ENCODE measurements at regions not wholly inside any gene's neighbourhood (a gene's known extent, or its start where the extent isn't known, plus 50 kb on each side); places are given as distances from the start of the nearest gene placed in this dataset.

GRCh38 chr10:113458451-113458850 is 94.4 kb upstream of the HABP2 start:
- H3K4me1 ChIP-seq, result peaks cover 0 to 9% of the 10 kb centered on the region in 2 donors
- 96% methylated on average over 10 of the region's 10 CpGs for WGBS, 2 donors
- no peaks in the 10 kb centered on the region for H3K36me3 ChIP-seq
- H3K4me3 ChIP-seq (replicated peaks in 1 of 3), result no peak overlapping the region
- intact Hi-C loops (cut with DNase I), result no loop called here
- no peaks in the 10 kb centered on the region for H3K9me3 ChIP-seq
- no peak for TF ChIP-seq POLR2A (IDR thresholded peaks at IDR 0.05)
- no peak for TF ChIP-seq CTCF (IDR thresholded peaks at IDR 0.05)
- H3K27me3 ChIP-seq, result no peaks in the 10 kb centered on the region
- no peak overlapping the region for H3K27ac ChIP-seq
- DNase-seq, result no peak

GRCh38 chr10:113458944-113459343 is 93.9 kb upstream of the HABP2 start:
- no peaks in the 10 kb centered on the region for H3K36me3 ChIP-seq
- WGBS, 2 donors, result 78 to 82% methylated on average over 5 of the region's 5 CpGs
- no peak overlapping the region for H3K27ac ChIP-seq
- H3K27me3 ChIP-seq, result no peaks in the 10 kb centered on the region
- no peak for TF ChIP-seq CTCF (IDR thresholded peaks at IDR 0.05)
- H3K9me3 ChIP-seq, result no peaks in the 10 kb centered on the region
- H3K4me1 ChIP-seq, result peaks cover 0 to 14% of the 10 kb centered on the region in 2 donors
- intact Hi-C loops (cut with DNase I), result no loop called here
- DNase-seq, result no peak
- H3K4me3 ChIP-seq (replicated peaks in 1 of 3), result no peak overlapping the region

GRCh38 chr10:113459626-113460280 is 93.1 kb upstream of the HABP2 start:
- intact Hi-C loops (cut with DNase I), result no loop called here
- no peaks in the 10 kb centered on the region for H3K36me3 ChIP-seq
- H3K27me3 ChIP-seq, result no peaks in the 10 kb centered on the region
- no peak overlapping the region for H3K27ac ChIP-seq
- peaks cover 0 to 9% of the 10 kb centered on the region in 2 donors for H3K4me1 ChIP-seq
- no peak overlapping the region for H3K4me3 ChIP-seq (replicated peaks in 1 of 3)
- WGBS, 2 donors, result 87 to 92% methylated on average over 8 of the region's 8 CpGs
- no peak for TF ChIP-seq POLR2A (IDR thresholded peaks at IDR 0.05)
- TF ChIP-seq CTCF (IDR thresholded peaks at IDR 0.05), result no peak
- no peak for DNase-seq
- no peaks in the 10 kb centered on the region for H3K9me3 ChIP-seq

GRCh38 chr10:113463083-113463482 is 89.8 kb upstream of the HABP2 start:
- Histone ChIP-seq H3K27ac (no peak overlapping the region), H3K36me3 (no peaks in the 10 kb centered on the region), H3K27me3 (no peaks in the 10 kb centered on the region), H3K9me3 (no peaks in the 10 kb centered on the region), H3K4me1 (peaks cover 0 to 8% of the 10 kb centered on the region in 2 donors), H3K4me3 (replicated peaks in 1 of 3) (no peak overlapping the region)
- WGBS, 2 donors, result 63 to 79% methylated on average over 1 of the region's 1 CpG
- TF ChIP-seq POLR2A (IDR thresholded peaks at IDR 0.05) (no peak), CTCF (IDR thresholded peaks at IDR 0.05) (no peak)
- intact Hi-C loops (cut with DNase I), result no loop called here
- no peak for DNase-seq

- no peaks in the 10 kb centered on the region for H3K27me3 ChIP-seq
- peak overlapping the region in 1 of 3 donors; percentile 38 for H3K27ac ChIP-seq
- H3K4me1 ChIP-seq, result peaks cover 0 to 8% of the 10 kb centered on the region in 2 donors
- intact Hi-C loops (cut with DNase I), result no loop called here
- no peak overlapping the region for H3K4me3 ChIP-seq (replicated peaks in 1 of 3)
- 32 to 36% methylated on average over 3 of the region's 3 CpGs for WGBS, 2 donors
- peak; percentile 8 to 29 for DNase-seq
- no peaks in the 10 kb centered on the region for H3K9me3 ChIP-seq
- H3K36me3 ChIP-seq, result no peaks in the 10 kb centered on the region
- TF ChIP-seq CTCF (IDR thresholded peaks at IDR 0.05) (no peak), POLR2A (IDR thresholded peaks at IDR 0.05) (no peak)
Measured at GRCh38 chr10:113463777-113464176, 89.1 kb upstream of the HABP2 start.
